ENCODE measurements at regions not wholly inside any gene's neighbourhood (a gene's known extent, or its start where the extent isn't known, plus 50 kb on each side); places are given as distances from the start of the nearest gene placed in this dataset.

DNA sequence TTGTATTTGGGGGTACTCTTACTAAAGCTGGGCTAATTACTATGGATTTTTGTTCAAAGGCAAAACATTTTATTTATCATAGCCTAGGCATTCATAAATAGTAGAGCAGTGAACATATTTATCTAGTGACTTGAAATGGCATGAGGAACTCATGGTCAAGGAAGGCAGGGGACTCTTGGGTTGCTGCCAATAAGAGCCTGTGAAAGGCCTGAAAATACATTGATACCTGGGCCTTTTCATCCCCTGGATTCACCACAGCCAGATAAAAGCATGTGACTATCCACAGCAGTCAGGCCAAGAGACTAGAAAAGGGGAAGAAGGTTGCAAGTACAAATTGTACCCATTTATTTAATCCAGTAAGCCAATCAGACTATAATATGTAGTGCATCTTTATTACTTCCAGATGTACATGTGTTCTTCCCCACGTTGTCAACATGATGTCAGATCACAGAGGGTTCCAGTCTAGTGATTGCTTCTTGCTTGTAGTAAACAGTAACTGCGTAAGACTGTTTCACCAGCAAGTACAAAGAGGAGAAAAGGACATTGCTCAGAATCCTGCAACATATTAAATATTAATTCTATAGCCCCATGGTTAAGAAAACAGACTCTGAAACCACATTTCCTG, 409.7 kb downstream of the NOVA1 start:
- no peaks in the 10 kb centered on the region for H3K4me1 ChIP-seq
- H3K9me3 ChIP-seq, result peaks cover 0 to 3% (median 0%) of the 10 kb centered on the region in 8 donors
- no peaks in the 10 kb centered on the region for H3K36me3 ChIP-seq
- H3K4me3 ChIP-seq, result no peak overlapping the region
- no peak overlapping the region for H3K27ac ChIP-seq
- no peaks in the 10 kb centered on the region for H3K27me3 ChIP-seq (replicated peaks in 1 of 7)
- no peak for DNase-seq
- intact Hi-C loops (cut with DNase I; ENCODE audit: low total_unique reads), result no loop called here
- WGBS, 5 donors, result 68 to 75% (median 69%) methylated on average over 2 of the region's 2 CpGs
- TF ChIP-seq, protein P1, sequence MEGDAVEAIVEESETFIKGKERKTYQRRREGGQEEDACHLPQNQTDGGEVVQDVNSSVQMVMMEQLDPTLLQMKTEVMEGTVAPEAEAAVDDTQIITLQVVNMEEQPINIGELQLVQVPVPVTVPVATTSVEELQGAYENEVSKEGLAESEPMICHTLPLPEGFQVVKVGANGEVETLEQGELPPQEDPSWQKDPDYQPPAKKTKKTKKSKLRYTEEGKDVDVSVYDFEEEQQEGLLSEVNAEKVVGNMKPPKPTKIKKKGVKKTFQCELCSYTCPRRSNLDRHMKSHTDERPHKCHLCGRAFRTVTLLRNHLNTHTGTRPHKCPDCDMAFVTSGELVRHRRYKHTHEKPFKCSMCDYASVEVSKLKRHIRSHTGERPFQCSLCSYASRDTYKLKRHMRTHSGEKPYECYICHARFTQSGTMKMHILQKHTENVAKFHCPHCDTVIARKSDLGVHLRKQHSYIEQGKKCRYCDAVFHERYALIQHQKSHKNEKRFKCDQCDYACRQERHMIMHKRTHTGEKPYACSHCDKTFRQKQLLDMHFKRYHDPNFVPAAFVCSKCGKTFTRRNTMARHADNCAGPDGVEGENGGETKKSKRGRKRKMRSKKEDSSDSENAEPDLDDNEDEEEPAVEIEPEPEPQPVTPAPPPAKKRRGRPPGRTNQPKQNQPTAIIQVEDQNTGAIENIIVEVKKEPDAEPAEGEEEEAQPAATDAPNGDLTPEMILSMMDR (IDR thresholded peaks at IDR 0.05 in 8 of 11, conservative IDR thresholded peaks at IDR 0.05 in 3 of 11), result no peak
- no peak for TF ChIP-seq POLR2AphosphoS5 (IDR thresholded peaks at IDR 0.05)

DNA sequence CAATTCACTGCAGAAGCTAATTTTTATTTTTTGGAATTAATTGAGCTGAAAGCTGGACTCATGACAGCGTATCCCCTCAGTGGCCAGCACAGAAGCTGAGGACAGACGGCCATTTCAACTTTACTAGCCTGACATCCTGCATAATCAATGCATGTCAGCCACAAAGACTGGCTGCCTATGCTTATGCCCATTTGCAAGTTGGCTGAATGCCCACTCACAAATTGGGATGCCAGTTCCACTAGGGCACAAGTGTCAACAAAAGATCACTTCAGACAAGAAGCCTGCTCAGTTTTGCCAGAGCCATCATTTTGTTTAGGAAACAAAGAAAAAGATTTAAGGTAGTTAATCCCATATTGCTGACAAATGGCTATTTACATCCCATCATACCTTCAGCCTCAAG, 417.6 kb downstream of the NOVA1 start:
- no peak overlapping the region for H3K4me3 ChIP-seq
- no peak for DNase-seq
- no peak overlapping the region for H3K27ac ChIP-seq
- no peaks in the 10 kb centered on the region for H3K9me3 ChIP-seq
- H3K4me1 ChIP-seq, result no peaks in the 10 kb centered on the region
- TF ChIP-seq POLR2A (IDR thresholded peaks at IDR 0.05) (no peak), POLR2AphosphoS5 (IDR thresholded peaks at IDR 0.05) (no peak)
- TF ChIP-seq, protein P1 (IDR thresholded peaks at IDR 0.05 in 8 of 11, conservative IDR thresholded peaks at IDR 0.05 in 3 of 11), result no peak
- no peaks in the 10 kb centered on the region for H3K27me3 ChIP-seq (replicated peaks in 1 of 7)
- H3K36me3 ChIP-seq, result no peaks in the 10 kb centered on the region
- intact Hi-C loops (cut with DNase I; ENCODE audit: low total_unique reads), result no loop called here
- WGBS, 5 donors, result 61 to 76% (median 66%) methylated on average over 2 of the region's 2 CpGs

DNA sequence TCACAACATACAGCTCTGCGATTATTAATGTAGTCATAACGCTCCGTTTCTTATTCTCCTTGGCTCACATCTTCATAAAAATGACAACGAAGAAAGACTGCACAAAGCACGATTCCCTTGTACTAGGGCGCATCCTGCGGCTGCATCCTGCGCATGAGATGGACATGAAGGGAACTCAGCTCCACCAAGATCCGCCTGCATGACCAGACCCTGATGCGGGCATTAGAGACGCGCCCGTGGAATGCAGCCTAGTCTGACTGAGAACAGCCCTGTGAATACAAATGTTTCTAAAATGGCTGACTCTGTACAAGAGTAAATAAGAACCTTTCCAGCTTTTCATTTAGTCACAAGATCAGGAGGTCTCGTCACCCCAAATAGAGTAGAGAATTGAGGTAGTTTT, 422.2 kb downstream of the NOVA1 start:
- H3K4me1 ChIP-seq, result no peaks in the 10 kb centered on the region
- no peaks in the 10 kb centered on the region for H3K9me3 ChIP-seq
- 91 to 97% (median 92%) methylated on average over 14 of the region's 14 CpGs for WGBS, 5 donors
- no peak overlapping the region for H3K27ac ChIP-seq
- DNase-seq, result peak; percentile 51
- no peak overlapping the region for H3K4me3 ChIP-seq
- no peaks in the 10 kb centered on the region for H3K27me3 ChIP-seq (replicated peaks in 1 of 7)
- no peaks in the 10 kb centered on the region for H3K36me3 ChIP-seq
- intact Hi-C loops (cut with DNase I; ENCODE audit: low total_unique reads), result no loop called here
- TF ChIP-seq, protein P1 (IDR thresholded peaks at IDR 0.05 in 8 of 11, conservative IDR thresholded peaks at IDR 0.05 in 3 of 11), result no peak

DNA sequence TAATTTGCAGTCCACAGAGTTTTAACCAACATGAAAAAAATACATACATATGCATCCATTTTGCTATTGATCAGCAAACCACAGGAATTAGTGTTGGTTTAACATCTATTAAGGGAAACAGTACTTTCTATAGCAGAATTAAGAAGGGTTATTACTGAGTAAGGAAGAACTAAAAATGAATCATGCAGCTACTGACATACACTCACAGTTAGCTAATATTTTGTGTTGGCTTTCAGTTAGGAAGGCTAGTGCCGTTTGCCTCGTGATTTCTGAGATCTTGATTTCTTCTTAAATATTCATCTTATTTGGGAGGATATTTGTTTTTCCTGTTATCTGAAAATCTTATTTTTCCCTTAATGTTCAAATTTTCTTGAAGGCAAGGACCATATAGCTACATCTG, 423.4 kb downstream of the NOVA1 start:
- Histone ChIP-seq H3K27ac (no peak overlapping the region), H3K36me3 (no peaks in the 10 kb centered on the region), H3K4me3 (no peak overlapping the region), H3K4me1 (no peaks in the 10 kb centered on the region), H3K27me3 (replicated peaks in 1 of 7) (no peaks in the 10 kb centered on the region), H3K9me3 (no peaks in the 10 kb centered on the region)
- TF ChIP-seq, protein P1 (IDR thresholded peaks at IDR 0.05 in 8 of 11, conservative IDR thresholded peaks at IDR 0.05 in 3 of 11), result no peak
- TF ChIP-seq POLR2A (IDR thresholded peaks at IDR 0.05) (no peak), POLR2AphosphoS5 (IDR thresholded peaks at IDR 0.05) (no peak)
- WGBS, 5 donors, result 80 to 89% (median 83%) methylated on average over 2 of the region's 2 CpGs
- intact Hi-C loops (cut with DNase I; ENCODE audit: low total_unique reads), result no loop called here
- DNase-seq, result no peak
